DND-41 (cell line): ENCODE measurements at regions not wholly inside any gene's neighbourhood (a gene's known extent, or its start where the extent isn't known, plus 50 kb on each side); places are given as distances from the start of the nearest gene placed in this dataset.

ENCODE experiments used
- CTCF ChIP-seq: IDR thresholded peaks from 2 replicates; pipeline ENCODE4 v1.5.1; 2012; ENCODE audit warnings: borderline replicate concordance, low read length, moderate library complexity, mild to moderate bottlenecking; ENCODE audit not compliant: poor library complexity, severe bottlenecking; ENCODE audit errors: extremely low read depth
- EZH2 ChIP-seq: IDR thresholded peaks from 3 replicates; pipeline ENCODE4 v1.6.1; 2012; ENCODE audit warnings: borderline replicate concordance, low read depth, mild to moderate bottlenecking, moderate library complexity, low read length, inconsistent platforms; ENCODE audit not compliant: severe bottlenecking

GRCh38 chr22:27239520-27239919, 562.0 kb downstream of the MN1 start:
- no peak for TF ChIP-seq EZH2
- TF ChIP-seq CTCF = no peak
